ENCODE measurements at regions not wholly inside any gene's neighbourhood (a gene's known extent, or its start where the extent isn't known, plus 50 kb on each side); places are given as distances from the start of the nearest gene placed in this dataset.

DNA sequence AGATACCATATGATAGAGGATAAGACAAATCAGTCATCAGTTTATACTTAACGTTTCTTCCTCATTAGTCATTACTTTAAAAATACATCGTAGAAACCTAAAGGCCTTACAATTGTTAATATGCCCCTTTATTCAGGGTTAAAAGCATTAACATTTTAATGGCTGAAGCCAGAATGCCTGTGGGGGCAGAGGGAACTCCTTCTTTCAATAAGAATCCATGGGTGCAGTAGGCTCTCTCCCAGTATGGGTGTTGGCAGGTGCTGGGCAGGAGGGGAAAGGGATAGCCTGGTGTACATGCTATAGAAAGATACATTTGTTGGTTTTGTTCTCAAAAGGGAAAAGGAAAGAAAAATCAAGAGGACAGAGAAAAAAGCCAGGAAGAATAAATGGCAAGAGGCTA lies 1035.7 kb upstream of the POU3F3 start:
- Histone ChIP-seq H3K4me1 (ENCODE audit: insufficient read depth, low read length) (no peaks in the 10 kb centered on the region), H3K4me3 (ENCODE audit: low read length) (no peak overlapping the region), H3K9me3 (ENCODE audit: low read length) (no peaks in the 10 kb centered on the region)

DNA sequence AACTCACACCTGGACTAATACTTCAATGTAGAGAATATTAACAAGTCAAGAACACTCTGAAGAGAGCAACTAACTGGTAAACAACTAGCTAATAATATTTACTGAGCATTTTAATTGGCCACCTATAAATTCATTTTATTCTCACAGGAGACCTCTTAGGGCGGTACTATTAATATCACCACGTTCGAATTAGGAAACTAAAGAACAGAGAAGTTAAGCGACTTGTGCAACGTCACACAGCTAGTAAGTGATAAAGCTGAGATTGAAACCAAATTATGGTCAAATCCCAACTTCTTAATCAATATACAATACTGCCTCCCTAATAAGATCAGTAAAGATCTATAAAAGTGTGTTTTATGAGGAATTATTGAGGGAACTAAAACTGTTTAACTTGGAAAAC lies 1034.3 kb upstream of the POU3F3 start:
- Histone ChIP-seq H3K4me1 (ENCODE audit: insufficient read depth, low read length) (no peaks in the 10 kb centered on the region), H3K27me3 (ENCODE audit: insufficient read depth, low read length) (no peaks in the 10 kb centered on the region), H2AFZ (ENCODE audit: low read depth, low read length) (no peak overlapping the region), H3K4me3 (ENCODE audit: low read length) (no peak overlapping the region), H3K9me3 (ENCODE audit: low read length) (no peaks in the 10 kb centered on the region), H3K36me3 (ENCODE audit: insufficient read depth, low read length) (no peaks in the 10 kb centered on the region)

More for the DNA sequence above, 1035.7 kb upstream of the POU3F3 start:
- Histone ChIP-seq H2AFZ (ENCODE audit: low read depth, low read length) (no peak overlapping the region), H3K36me3 (ENCODE audit: insufficient read depth, low read length) (no peaks in the 10 kb centered on the region), H3K27me3 (ENCODE audit: insufficient read depth, low read length) (no peaks in the 10 kb centered on the region)

DNA sequence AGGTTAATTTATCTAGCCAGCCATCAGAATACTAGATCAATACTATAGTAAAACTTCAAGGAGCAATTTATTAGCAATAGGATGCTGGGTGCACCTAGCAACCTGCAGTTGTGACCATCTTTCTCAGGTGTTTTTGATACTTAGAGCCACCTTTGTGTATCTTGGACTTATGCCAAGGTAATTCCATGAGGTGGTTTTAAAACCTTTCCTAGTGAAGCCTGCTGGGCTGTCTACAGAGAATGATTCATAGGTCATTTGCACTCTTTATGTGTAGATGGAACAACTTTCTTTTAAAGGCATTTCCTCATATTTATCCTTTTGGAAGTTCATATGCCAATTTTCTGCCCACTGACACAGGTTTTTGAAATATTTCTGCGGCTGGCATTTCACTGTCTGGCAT lies 1030.1 kb upstream of the POU3F3 start:
- Histone ChIP-seq H3K27me3 (ENCODE audit: insufficient read depth, low read length) (no peaks in the 10 kb centered on the region), H3K4me1 (ENCODE audit: insufficient read depth, low read length) (no peaks in the 10 kb centered on the region), H3K9me3 (ENCODE audit: low read length) (peaks cover 4% of the 10 kb centered on the region), H3K4me3 (ENCODE audit: low read length) (no peak overlapping the region), H3K36me3 (ENCODE audit: insufficient read depth, low read length) (no peaks in the 10 kb centered on the region), H2AFZ (ENCODE audit: low read depth, low read length) (no peak overlapping the region)

DNA sequence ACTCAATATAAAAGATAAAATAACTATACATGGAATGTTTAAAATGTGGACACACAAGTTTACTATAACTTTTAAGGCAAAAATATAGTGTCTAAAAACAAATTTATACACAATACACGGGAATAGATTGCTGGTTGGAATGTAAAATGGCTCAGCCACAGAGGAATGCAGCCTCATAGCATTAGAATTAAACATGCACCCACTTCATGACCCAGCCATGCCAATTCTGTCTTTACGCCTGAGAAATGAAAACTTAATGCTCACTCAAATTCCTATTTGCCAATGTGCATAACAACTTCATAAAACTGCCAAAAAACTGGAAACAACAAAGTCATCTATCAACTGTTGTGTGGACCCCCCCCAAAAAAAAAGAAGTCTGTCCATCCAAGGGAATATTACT lies 1006.6 kb upstream of the POU3F3 start:
- Histone ChIP-seq H3K36me3 (ENCODE audit: insufficient read depth, low read length) (no peaks in the 10 kb centered on the region), H3K4me3 (ENCODE audit: low read length) (no peak overlapping the region), H3K4me1 (ENCODE audit: insufficient read depth, low read length) (no peaks in the 10 kb centered on the region), H3K9me3 (ENCODE audit: low read length) (no peaks in the 10 kb centered on the region), H3K27me3 (ENCODE audit: insufficient read depth, low read length) (no peaks in the 10 kb centered on the region), H2AFZ (ENCODE audit: low read depth, low read length) (no peak overlapping the region)

DNA sequence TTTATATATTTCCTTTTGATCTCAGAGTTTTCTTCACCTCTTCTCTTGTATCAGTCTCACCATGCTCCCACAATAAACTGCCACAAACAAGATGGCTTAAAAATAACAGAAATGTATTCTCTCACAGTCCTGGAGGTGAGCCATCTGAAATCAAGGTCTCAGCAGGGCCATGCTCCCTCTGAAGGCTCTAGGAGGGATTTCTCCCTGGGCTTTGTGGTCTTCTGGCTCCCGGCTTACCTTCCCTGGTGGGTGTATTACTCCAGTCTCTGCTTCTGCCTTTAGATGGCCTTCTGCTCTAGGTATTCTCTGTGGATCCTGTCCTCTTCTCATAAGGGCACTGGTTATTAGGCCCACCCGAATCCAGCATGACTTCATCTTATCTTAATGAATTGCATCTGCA lies 994.7 kb upstream of the POU3F3 start:
- no peaks in the 10 kb centered on the region for H3K9me3 ChIP-seq (ENCODE audit: low read length)
- no peak overlapping the region for H2AFZ ChIP-seq (ENCODE audit: low read depth, low read length)
- no peak overlapping the region for H3K4me3 ChIP-seq (ENCODE audit: low read length)
- no peaks in the 10 kb centered on the region for H3K36me3 ChIP-seq (ENCODE audit: insufficient read depth, low read length)
- no peaks in the 10 kb centered on the region for H3K4me1 ChIP-seq (ENCODE audit: insufficient read depth, low read length)
- no peaks in the 10 kb centered on the region for H3K27me3 ChIP-seq (ENCODE audit: insufficient read depth, low read length)

DNA sequence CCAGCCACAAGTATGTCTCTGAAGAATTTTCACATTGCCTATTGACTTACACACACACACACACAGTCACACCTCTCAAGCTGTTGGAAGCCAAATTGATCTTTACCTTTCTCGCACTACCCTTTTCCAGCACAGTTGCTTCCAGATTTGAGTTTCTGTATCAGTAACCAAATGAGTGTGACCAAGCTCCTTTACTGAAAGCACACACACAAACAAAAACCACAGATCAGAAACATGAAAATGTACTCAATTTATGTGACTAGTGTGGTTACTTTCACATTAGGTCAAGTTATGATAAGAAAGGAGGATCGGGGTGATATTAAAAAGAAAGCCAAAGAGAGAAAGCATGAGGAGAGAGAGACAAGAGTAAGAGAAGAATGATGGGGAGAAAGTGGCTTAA lies 993.9 kb upstream of the POU3F3 start:
- no peaks in the 10 kb centered on the region for H3K4me1 ChIP-seq (ENCODE audit: insufficient read depth, low read length)
- no peaks in the 10 kb centered on the region for H3K9me3 ChIP-seq (ENCODE audit: low read length)

DNA sequence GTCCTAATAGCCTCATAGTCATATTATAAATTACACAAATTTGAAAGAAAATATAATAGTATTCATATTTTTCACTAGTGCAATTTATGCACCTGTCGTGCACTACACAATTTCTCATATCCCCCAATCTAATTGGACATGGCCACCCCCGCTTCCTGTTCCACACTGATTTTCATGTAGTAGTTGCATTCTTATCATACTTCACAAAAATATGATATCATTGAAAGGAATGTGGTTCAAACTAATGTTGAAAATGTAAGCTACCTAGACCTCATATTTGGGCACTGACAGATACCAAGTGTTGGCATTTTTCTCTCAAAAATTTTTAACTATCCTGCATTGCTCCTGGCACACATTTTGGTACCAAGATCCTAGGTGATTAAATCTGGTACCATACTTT lies 985.5 kb upstream of the POU3F3 start:
- Histone ChIP-seq H3K36me3 (ENCODE audit: insufficient read depth, low read length) (no peaks in the 10 kb centered on the region), H2AFZ (ENCODE audit: low read depth, low read length) (no peak overlapping the region), H3K9me3 (ENCODE audit: low read length) (no peaks in the 10 kb centered on the region), H3K4me3 (ENCODE audit: low read length) (no peak overlapping the region), H3K27me3 (ENCODE audit: insufficient read depth, low read length) (no peaks in the 10 kb centered on the region), H3K4me1 (ENCODE audit: insufficient read depth, low read length) (peaks cover under 1% of the 10 kb centered on the region)

More for the DNA sequence above, 993.9 kb upstream of the POU3F3 start:
- Histone ChIP-seq H3K36me3 (ENCODE audit: insufficient read depth, low read length) (no peaks in the 10 kb centered on the region), H3K4me3 (ENCODE audit: low read length) (no peak overlapping the region), H3K27me3 (ENCODE audit: insufficient read depth, low read length) (no peaks in the 10 kb centered on the region), H2AFZ (ENCODE audit: low read depth, low read length) (no peak overlapping the region)

DNA sequence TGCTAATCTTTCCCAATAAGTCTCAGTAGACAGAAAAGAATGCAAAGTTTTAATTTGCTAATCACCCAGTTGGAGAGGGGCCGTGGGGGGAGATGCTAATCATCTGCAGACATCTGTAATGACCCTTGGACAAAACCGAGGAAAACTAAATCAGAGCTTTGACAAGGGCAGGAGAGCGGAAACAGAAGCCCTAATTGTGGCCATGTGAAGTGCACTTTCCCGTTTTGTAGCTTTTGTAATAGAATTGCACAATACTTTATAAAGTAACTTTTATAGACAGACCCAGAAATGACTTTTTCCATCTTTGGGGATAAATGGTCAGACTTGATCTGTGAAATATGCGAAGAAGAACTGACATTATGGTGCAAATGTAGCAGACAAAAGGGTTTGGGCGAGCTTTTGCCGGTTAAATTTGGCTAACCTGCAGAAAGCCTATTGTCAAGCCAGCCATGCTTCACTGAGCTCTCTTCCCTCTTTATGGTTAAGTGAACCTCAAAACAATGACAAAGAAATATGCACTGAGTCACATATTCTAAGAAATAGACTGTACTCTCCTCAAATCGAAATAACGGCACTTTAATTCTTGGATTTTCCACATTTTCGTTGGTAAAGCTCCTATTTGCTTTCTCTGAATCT lies 980.1 kb upstream of the POU3F3 start:
- Histone ChIP-seq H3K4me3 (ENCODE audit: low read length) (peak overlapping the region; percentile 11), H3K9me3 (ENCODE audit: low read length) (no peaks in the 10 kb centered on the region), H3K36me3 (ENCODE audit: insufficient read depth, low read length) (no peaks in the 10 kb centered on the region), H3K27me3 (ENCODE audit: insufficient read depth, low read length) (no peaks in the 10 kb centered on the region), H3K4me1 (ENCODE audit: insufficient read depth, low read length) (peaks cover 11% of the 10 kb centered on the region), H2AFZ (ENCODE audit: low read depth, low read length) (peak overlapping the region; percentile 59)

DNA sequence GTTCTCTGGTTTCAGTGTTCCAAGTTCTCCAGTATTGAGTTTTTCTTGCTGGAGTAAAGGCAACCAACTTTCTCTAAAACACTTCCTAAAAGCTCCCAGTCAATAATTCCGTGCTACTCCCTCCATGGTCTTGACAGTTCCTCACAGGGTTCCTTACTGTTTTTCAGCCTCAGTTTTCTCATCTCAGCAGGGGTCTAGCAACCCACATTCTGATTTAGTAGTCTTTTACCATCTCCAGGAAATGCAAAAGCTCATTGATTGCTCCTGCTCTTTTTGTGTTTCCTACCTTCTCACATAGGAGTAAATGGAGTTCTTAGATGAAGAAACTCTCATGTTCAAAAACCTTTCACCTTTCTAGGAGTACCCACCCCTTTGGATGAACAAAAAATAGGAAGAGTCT lies 978.8 kb upstream of the POU3F3 start:
- no peak overlapping the region for H3K4me3 ChIP-seq (ENCODE audit: low read length)
- H3K27me3 ChIP-seq (ENCODE audit: insufficient read depth, low read length) = no peaks in the 10 kb centered on the region
- peak overlapping the region; percentile 59 for H2AFZ ChIP-seq (ENCODE audit: low read depth, low read length)
- H3K4me1 ChIP-seq (ENCODE audit: insufficient read depth, low read length) = peaks cover 18% of the 10 kb centered on the region
- no peaks in the 10 kb centered on the region for H3K36me3 ChIP-seq (ENCODE audit: insufficient read depth, low read length)
- H3K9me3 ChIP-seq (ENCODE audit: low read length) = no peaks in the 10 kb centered on the region

DNA sequence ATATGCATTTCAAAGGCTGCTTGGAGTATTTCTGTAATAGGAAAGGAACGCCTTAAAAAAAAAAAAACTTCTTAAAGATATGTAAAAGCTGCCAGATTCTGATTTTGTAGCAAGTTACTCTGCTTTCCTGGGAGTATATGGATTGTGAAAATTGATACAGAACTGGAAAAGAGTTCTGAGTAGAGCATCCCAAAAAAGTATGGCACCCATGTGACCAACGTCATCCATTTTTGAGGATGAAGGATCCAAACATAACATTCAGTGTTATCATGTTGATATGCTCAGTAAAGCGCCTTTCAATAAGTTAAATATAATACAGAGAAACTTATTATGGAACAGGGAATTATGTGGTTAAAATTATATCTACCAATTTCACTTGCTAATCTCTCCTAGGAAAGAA lies 978.4 kb upstream of the POU3F3 start:
- Histone ChIP-seq H3K36me3 (ENCODE audit: insufficient read depth, low read length) (no peaks in the 10 kb centered on the region), H3K4me1 (ENCODE audit: insufficient read depth, low read length) (peaks cover 21% of the 10 kb centered on the region), H3K4me3 (ENCODE audit: low read length) (no peak overlapping the region), H3K9me3 (ENCODE audit: low read length) (no peaks in the 10 kb centered on the region), H2AFZ (ENCODE audit: low read depth, low read length) (no peak overlapping the region), H3K27me3 (ENCODE audit: insufficient read depth, low read length) (no peaks in the 10 kb centered on the region)

DNA sequence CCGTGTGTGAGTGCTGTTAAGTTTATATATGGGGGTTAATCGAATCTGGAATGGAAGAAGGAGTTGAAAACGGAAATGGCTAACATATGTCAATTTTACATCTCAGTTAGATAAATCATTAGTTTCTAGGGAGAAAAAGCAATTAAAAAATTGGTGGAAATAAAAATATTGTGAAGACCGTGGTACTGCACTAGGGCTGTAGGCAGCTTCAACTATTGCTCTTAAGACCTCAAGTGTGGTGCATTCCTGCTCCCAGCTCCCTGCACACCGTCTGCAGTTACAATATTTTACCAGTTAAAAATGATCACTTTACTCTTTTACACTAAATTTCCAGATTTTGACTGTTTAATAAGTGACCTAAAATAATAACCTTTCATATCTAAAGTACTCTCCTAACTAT lies 977.3 kb upstream of the POU3F3 start:
- H3K4me3 ChIP-seq (ENCODE audit: low read length) = no peak overlapping the region
- H3K4me1 ChIP-seq (ENCODE audit: insufficient read depth, low read length) = peaks cover 28% of the 10 kb centered on the region
- no peak overlapping the region for H2AFZ ChIP-seq (ENCODE audit: low read depth, low read length)
- H3K27me3 ChIP-seq (ENCODE audit: insufficient read depth, low read length) = no peaks in the 10 kb centered on the region
- no peaks in the 10 kb centered on the region for H3K36me3 ChIP-seq (ENCODE audit: insufficient read depth, low read length)
- H3K9me3 ChIP-seq (ENCODE audit: low read length) = no peaks in the 10 kb centered on the region

DNA sequence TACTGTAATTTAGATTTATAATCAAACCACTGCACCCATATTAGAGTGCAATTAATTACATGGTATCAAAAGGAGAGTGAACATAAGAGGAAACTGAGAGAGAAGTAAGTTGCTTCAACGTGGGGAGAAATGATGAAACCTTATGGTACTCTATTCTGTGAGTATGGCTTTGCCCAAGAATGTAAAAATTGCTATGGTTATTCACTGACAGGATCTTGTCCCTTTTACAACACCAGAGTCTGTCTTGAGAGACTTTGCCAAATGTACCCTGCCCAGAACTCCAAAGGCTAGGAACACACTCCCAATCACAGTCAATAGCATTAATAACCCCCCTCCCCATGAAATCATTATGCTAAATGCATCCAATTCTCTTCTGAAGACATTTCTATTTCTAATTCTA lies 974.8 kb upstream of the POU3F3 start:
- no peak overlapping the region for H3K4me3 ChIP-seq (ENCODE audit: low read length)
- peaks cover 26% of the 10 kb centered on the region for H3K4me1 ChIP-seq (ENCODE audit: insufficient read depth, low read length)
- H3K9me3 ChIP-seq (ENCODE audit: low read length) = no peaks in the 10 kb centered on the region
- H3K27me3 ChIP-seq (ENCODE audit: insufficient read depth, low read length) = no peaks in the 10 kb centered on the region
- H3K36me3 ChIP-seq (ENCODE audit: insufficient read depth, low read length) = no peaks in the 10 kb centered on the region
- H2AFZ ChIP-seq (ENCODE audit: low read depth, low read length) = no peak overlapping the region

DNA sequence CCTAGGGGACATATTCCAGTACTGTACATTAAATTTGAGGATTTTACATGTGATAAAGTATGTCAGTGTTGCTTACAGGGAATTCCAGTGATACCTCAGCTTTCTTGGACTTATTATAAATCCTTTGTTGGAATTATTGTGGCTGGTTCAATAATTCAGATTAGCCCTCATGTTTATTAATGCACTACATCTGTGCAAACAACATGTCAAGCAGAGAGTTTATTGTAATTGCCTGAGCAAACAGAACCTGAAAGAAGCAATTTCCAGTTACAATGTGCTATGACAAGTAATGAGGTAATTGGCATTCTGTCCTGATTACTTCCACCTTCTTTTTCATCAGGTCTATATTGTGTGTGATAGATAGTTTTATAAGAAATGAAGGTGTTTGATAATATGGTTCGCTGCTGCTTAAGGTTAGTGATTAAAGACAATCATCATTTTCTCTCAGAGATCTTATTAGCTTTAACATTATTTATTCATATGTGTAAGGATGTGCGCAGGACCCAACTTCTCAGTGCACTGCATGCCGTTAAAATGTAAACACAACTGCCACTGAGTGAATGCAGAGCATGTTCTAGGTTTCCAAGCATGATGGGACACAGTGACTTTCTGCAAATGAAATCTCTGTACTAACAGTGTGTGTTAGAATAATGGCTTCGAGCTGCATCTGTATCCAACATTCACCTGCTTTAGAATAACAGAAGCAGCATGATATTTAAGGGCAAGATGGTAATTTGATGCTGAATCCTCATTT lies 973.7 kb upstream of the POU3F3 start:
- H3K9me3 ChIP-seq (ENCODE audit: low read length) = no peaks in the 10 kb centered on the region
- H2AFZ ChIP-seq (ENCODE audit: low read depth, low read length) = no peak overlapping the region
- peaks cover 22% of the 10 kb centered on the region for H3K4me1 ChIP-seq (ENCODE audit: insufficient read depth, low read length)
- no peak overlapping the region for H3K4me3 ChIP-seq (ENCODE audit: low read length)
- no peaks in the 10 kb centered on the region for H3K27me3 ChIP-seq (ENCODE audit: insufficient read depth, low read length)
- no peaks in the 10 kb centered on the region for H3K36me3 ChIP-seq (ENCODE audit: insufficient read depth, low read length)

DNA sequence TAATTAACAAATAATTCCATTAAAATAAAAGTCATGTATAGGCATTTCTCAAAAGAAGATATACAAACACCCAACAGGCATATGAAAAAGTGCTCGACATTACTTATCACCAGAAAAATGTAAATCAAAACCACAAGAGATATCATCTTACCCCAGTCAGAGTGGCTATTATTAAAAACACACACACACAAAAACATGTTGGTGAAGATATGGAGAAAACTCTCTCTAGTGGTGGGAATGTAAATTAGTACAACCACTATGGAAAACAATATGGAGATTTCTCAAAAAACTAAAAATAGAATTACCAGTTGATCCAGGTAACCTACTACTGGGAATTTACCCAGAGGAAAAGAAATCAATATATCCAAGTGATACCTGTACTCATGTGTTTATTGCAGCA lies 966.3 kb upstream of the POU3F3 start:
- no peaks in the 10 kb centered on the region for H3K27me3 ChIP-seq (ENCODE audit: insufficient read depth, low read length)
- no peaks in the 10 kb centered on the region for H3K9me3 ChIP-seq (ENCODE audit: low read length)
- no peaks in the 10 kb centered on the region for H3K36me3 ChIP-seq (ENCODE audit: insufficient read depth, low read length)
- no peak overlapping the region for H2AFZ ChIP-seq (ENCODE audit: low read depth, low read length)
- peaks cover 5% of the 10 kb centered on the region for H3K4me1 ChIP-seq (ENCODE audit: insufficient read depth, low read length)
- no peak overlapping the region for H3K4me3 ChIP-seq (ENCODE audit: low read length)

Measured in neuron (in vitro differentiated cells).